ENCODE measurements at regions not wholly inside any gene's neighbourhood (a gene's known extent, or its start where the extent isn't known, plus 50 kb on each side); places are given as distances from the start of the nearest gene placed in this dataset.

- no peak for DNase-seq (ENCODE audit: low spot score)
These were observed 1130.0 kb upstream of the CDH6 start for GRCh38 chr5:30063503-30063902.

- DNase-seq (ENCODE audit: low spot score) = no peak
These were observed 1141.5 kb upstream of the CDH6 start for GRCh38 chr5:30051976-30052375.

- no peak for DNase-seq (ENCODE audit: low spot score)
These were observed 1143.2 kb upstream of the CDH6 start for GRCh38 chr5:30050056-30050815.

GRCh38 chr5:30042677-30043076, 1150.8 kb upstream of the CDH6 start:
- no peak for DNase-seq (ENCODE audit: low spot score)

- no peak for DNase-seq (ENCODE audit: low spot score)
These were observed 1151.6 kb upstream of the CDH6 start for GRCh38 chr5:30041831-30042385.

- no peak for DNase-seq (ENCODE audit: low spot score)
These were observed 1152.2 kb upstream of the CDH6 start for GRCh38 chr5:30041291-30041690.

GRCh38 chr5:30040488-30041118, 1152.9 kb upstream of the CDH6 start:
- DNase-seq (ENCODE audit: low spot score) = peak; percentile 22

GRCh38 chr5:30039379-30039778, 1154.1 kb upstream of the CDH6 start:
- DNase-seq (ENCODE audit: low spot score) = no peak

GRCh38 chr5:30034870-30035269, 1158.6 kb upstream of the CDH6 start:
- no peak for DNase-seq (ENCODE audit: low spot score)

- no peak for DNase-seq (ENCODE audit: low spot score)
These were observed 1163.4 kb upstream of the CDH6 start for GRCh38 chr5:30030101-30030500.

GRCh38 chr5:30001826-30002225, 1191.7 kb upstream of the CDH6 start:
- DNase-seq (ENCODE audit: low spot score) = no peak

- no peak for DNase-seq (ENCODE audit: low spot score)
These were observed 1193.3 kb upstream of the CDH6 start for GRCh38 chr5:30000231-30000630.

- no peak for DNase-seq (ENCODE audit: low spot score)
These were observed 1198.3 kb upstream of the CDH6 start for GRCh38 chr5:29995154-29995553.

GRCh38 chr5:29994519-29994918, 1199.0 kb upstream of the CDH6 start:
- no peak for DNase-seq (ENCODE audit: low spot score)

GRCh38 chr5:29993286-29993685, 1200.2 kb upstream of the CDH6 start:
- no peak for DNase-seq (ENCODE audit: low spot score)

- DNase-seq (ENCODE audit: low spot score) = no peak
These were observed 1201.2 kb upstream of the CDH6 start for GRCh38 chr5:29992248-29992647.

GRCh38 chr5:29990681-29991080, 1202.8 kb upstream of the CDH6 start:
- no peak for DNase-seq (ENCODE audit: low spot score)

GRCh38 chr5:29984156-29984540, 1209.3 kb upstream of the CDH6 start:
- no peak for DNase-seq (ENCODE audit: low spot score)

GRCh38 chr5:29983528-29984155, 1209.8 kb upstream of the CDH6 start:
- no peak for DNase-seq (ENCODE audit: low spot score)

GRCh38 chr5:29982457-29982856, 1211.0 kb upstream of the CDH6 start:
- DNase-seq (ENCODE audit: low spot score) = no peak

GRCh38 chr5:29972597-29972996, 1220.9 kb upstream of the CDH6 start:
- DNase-seq (ENCODE audit: low spot score) = no peak

GRCh38 chr5:29963956-29964355, 1229.5 kb upstream of the CDH6 start:
- no peak for DNase-seq (ENCODE audit: low spot score)

GRCh38 chr5:29960323-29960722, 1233.2 kb upstream of the CDH6 start:
- DNase-seq (ENCODE audit: low spot score) = no peak
